WI38 (cell line): ENCODE measurements at regions not wholly inside any gene's neighbourhood (a gene's known extent, or its start where the extent isn't known, plus 50 kb on each side); places are given as distances from the start of the nearest gene placed in this dataset.

Experiments
- H3K4me3 ChIP-seq: 2 replicates; pipeline ENCODE4 v1.5.1; 2011; ENCODE audit warnings: low read depth, mild to moderate bottlenecking, control low read depth, low read length
- TF ChIP-seq, protein P1 (sequence below): IDR thresholded peaks from 2 replicates; pipeline ENCODE4 v1.5.1; 2012; ENCODE audit warnings: low read depth, mild to moderate bottlenecking, control low read depth, low read length

DNA sequence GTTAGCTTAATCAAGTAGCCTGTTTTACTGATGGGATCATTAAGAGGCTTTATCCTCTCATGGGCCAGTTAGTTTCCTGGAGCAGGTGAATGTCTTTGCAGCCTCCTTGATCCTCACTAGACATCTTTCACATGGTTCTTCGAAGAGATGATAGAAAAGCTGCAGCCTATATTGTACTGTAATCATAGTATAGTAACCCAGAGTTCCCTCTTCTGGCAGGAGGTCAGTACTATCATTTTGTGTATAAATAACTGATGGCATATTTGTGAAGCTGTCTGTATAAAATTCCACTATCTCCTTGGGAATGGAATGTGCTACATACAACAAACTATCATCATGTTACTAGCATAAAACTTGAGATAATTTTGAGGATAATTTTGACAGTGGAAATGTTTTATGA, 123.8 kb upstream of the PRPS1L1 start:
- TF ChIP-seq, protein P1, sequence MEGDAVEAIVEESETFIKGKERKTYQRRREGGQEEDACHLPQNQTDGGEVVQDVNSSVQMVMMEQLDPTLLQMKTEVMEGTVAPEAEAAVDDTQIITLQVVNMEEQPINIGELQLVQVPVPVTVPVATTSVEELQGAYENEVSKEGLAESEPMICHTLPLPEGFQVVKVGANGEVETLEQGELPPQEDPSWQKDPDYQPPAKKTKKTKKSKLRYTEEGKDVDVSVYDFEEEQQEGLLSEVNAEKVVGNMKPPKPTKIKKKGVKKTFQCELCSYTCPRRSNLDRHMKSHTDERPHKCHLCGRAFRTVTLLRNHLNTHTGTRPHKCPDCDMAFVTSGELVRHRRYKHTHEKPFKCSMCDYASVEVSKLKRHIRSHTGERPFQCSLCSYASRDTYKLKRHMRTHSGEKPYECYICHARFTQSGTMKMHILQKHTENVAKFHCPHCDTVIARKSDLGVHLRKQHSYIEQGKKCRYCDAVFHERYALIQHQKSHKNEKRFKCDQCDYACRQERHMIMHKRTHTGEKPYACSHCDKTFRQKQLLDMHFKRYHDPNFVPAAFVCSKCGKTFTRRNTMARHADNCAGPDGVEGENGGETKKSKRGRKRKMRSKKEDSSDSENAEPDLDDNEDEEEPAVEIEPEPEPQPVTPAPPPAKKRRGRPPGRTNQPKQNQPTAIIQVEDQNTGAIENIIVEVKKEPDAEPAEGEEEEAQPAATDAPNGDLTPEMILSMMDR: no peak
- no peak overlapping the region for H3K4me3 ChIP-seq

DNA sequence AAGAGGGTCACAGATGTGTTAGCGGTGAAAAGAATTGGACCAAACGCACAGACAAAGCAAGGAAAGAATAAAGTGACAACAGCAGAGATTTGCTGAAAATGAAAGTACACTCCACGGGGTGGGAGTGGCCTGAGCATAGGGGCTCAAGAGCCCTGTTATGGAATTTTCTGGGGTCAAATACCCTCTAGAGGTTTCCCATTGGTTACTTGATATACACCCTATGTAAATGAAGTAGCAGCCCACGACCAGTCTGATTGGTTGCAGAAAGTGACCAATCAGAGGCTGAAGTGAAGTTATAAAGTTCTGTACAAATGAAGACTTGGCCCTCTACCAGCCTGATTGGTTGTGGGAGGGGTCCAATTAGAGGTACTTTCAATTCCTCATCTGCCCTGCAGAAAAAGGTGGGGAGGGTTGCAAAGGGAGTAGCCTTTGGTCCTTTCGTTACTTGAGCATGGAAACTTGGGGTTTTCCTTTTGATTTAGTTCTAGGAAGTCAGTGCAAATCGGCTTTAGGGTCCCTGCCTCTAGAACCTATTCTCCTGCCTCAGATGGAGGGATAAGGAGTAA, 125.6 kb upstream of the PRPS1L1 start:
- H3K4me3 ChIP-seq: peak overlapping the region; percentile 38
- TF ChIP-seq, protein P1: no peak

DNA sequence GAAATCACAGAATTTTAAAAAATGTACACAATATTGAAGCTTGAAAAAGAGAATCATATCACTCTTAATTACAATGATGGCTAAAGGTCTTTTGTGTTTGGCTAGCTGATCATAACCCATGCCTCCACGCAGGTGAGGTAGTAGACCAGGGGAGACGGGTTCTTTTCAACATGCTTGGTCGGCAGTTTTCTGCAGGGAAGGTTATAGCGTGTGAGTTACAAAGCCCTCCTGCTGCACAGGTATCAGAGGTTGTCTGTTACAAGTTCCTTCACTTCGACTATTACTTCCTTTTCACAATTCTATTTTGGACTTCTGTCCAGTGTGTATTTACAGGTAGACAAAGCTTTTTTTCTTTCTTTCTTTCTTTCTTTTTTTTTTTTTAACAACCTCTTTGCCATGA, 127.1 kb upstream of the PRPS1L1 start:
- TF ChIP-seq, protein P1: no peak

DNA sequence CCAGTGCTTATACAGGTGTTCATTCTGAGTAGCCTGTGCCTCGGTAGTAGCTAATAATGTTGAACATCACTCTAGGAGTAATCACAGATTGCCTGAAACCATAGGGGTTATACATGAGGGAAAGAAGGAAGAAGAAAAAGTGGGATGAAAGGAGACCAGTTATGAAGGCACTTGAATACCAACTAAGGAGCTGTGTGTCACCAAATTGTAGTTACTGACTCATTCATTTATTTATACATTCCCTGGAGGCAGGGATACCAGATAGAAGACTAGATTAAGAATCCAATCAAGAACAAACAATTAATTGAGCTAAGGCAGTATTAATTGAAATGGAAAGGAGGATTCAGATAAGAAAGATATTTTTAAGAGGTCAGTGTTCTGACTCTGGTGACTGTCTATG, 129.6 kb upstream of the PRPS1L1 start:
- TF ChIP-seq, protein P1: no peak
- H3K4me3 ChIP-seq: no peak overlapping the region

More for the DNA sequence above, 127.1 kb upstream of the PRPS1L1 start:
- no peak overlapping the region for H3K4me3 ChIP-seq

DNA sequence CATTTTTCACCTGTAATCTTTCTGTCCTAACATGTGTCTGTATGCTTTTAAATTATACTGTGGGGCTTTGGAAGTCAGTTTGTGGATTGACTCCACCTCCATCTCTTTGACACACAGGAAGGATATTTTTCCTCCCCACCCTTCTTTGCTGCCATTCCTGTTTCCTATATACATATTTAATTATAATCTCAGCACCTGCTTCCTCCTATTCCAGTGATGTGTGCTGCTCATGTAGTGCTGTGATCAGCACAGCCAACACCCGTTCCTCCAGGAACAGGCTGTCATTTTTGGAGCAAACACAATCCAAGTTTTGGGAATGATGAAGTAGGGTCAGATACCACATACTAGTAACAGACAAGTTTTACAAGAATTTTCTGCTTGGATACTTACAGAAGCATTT, 135.0 kb upstream of the PRPS1L1 start:
- TF ChIP-seq, protein P1: no peak

DNA sequence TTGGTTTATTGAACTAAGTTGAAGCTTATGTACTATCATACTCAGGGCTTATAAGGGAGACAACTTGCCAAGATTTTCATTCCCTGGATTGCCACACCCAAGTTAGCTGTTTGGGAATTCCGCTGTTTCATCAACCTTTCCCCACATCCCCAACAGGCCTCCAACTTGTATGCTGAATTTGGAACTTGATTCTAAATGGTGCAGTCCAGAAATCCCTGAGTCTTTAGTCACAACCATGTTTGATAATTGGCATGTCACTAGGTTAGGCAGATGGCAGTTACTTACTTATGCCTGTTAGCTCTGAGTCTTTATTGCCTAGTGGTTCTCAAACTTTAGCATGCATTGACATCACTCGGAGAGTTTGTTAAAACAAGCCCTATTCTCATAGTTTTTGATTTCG, 135.4 kb upstream of the PRPS1L1 start:
- TF ChIP-seq, protein P1: no peak
- H3K4me3 ChIP-seq: no peak overlapping the region

More for the DNA sequence above, 135.0 kb upstream of the PRPS1L1 start:
- no peak overlapping the region for H3K4me3 ChIP-seq

DNA sequence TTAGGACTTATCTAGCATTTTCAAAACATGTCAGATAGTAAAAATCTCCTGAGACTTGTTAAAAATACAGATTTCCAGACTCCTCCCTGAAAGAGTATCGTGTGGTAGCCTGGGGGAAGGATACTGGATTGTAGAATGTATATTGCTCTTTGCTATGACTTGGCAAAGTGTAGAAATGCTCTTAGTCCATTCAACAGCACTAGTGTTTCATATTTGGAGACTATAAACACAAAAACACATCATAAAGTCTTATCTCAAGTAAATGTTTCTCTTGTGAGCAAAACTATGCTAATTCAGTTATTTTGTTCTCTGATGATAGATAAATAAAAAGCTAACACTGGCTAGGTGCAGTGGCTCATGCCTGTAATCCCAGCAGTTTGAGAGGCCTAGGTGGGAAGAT, 137.5 kb upstream of the PRPS1L1 start:
- TF ChIP-seq, protein P1: no peak
- H3K4me3 ChIP-seq: no peak overlapping the region
